ENCODE measurements at regions not wholly inside any gene's neighbourhood (a gene's known extent, or its start where the extent isn't known, plus 50 kb on each side); places are given as distances from the start of the nearest gene placed in this dataset.

DNA sequence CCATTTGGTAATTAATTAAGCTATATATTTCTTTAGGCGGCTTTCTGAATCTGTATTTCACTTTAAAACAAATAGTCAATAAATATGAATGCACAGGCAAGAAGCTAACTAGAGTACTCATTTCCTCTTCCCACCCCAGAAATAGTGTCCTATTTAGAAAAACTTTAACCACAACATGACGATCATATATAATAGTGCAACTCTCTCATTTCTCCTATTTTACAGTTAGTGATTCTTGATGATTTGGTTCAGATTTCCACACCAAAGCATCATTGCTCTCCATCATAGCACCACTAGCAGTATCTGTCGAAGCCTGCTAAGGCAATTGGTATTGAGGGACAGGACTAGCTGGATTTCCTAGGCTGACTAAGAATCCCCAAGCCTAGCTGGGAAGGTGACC, 184.0 kb upstream of the GALNTL6 start:
- TF ChIP-seq, protein P1, sequence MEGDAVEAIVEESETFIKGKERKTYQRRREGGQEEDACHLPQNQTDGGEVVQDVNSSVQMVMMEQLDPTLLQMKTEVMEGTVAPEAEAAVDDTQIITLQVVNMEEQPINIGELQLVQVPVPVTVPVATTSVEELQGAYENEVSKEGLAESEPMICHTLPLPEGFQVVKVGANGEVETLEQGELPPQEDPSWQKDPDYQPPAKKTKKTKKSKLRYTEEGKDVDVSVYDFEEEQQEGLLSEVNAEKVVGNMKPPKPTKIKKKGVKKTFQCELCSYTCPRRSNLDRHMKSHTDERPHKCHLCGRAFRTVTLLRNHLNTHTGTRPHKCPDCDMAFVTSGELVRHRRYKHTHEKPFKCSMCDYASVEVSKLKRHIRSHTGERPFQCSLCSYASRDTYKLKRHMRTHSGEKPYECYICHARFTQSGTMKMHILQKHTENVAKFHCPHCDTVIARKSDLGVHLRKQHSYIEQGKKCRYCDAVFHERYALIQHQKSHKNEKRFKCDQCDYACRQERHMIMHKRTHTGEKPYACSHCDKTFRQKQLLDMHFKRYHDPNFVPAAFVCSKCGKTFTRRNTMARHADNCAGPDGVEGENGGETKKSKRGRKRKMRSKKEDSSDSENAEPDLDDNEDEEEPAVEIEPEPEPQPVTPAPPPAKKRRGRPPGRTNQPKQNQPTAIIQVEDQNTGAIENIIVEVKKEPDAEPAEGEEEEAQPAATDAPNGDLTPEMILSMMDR (IDR thresholded peaks at IDR 0.05), result no peak
- no peak for TF ChIP-seq POLR2A (IDR thresholded peaks at IDR 0.05)

Data from right lobe of liver (tissue), 4 donors.